HG02943 (cell line): ENCODE measurements at regions not wholly inside any gene's neighbourhood (a gene's known extent, or its start where the extent isn't known, plus 50 kb on each side); places are given as distances from the start of the nearest gene placed in this dataset.

Source experiments
- ATAC-seq: cut with Tn5 transposase; IDR thresholded peaks from one replicate; pipeline ENCODE4 v1.9.1; 2021; ENCODE audit warnings: mild to moderate bottlenecking, low read depth, moderate library complexity; ENCODE audit not compliant: unreplicated experiment

GRCh38 chr1:228867108-228867950 lies 132.1 kb downstream of the RHOU start:
- no peak for ATAC-seq

GRCh38 chr1:228867951-228868730 lies 132.9 kb downstream of the RHOU start:
- no peak for ATAC-seq

GRCh38 chr1:228868731-228869024 lies 133.4 kb downstream of the RHOU start:
- ATAC-seq = no peak

GRCh38 chr1:228869312-228869824 lies 134.1 kb downstream of the RHOU start:
- no peak for ATAC-seq

GRCh38 chr1:228870041-228870713 lies 134.9 kb downstream of the RHOU start:
- ATAC-seq = no peak

GRCh38 chr1:228871314-228872061 lies 136.2 kb downstream of the RHOU start:
- no peak for ATAC-seq

GRCh38 chr1:228872080-228872479 lies 136.8 kb downstream of the RHOU start:
- ATAC-seq = no peak

GRCh38 chr1:228873709-228874108 lies 138.4 kb downstream of the RHOU start:
- ATAC-seq = no peak

- no peak for ATAC-seq
These were observed 140.5 kb downstream of the RHOU start for GRCh38 chr1:228875741-228876140.

GRCh38 chr1:228876187-228876586 lies 140.9 kb downstream of the RHOU start:
- no peak for ATAC-seq

GRCh38 chr1:228879164-228879563 lies 143.9 kb downstream of the RHOU start:
- no peak for ATAC-seq

GRCh38 chr1:228882041-228882770 lies 146.9 kb downstream of the RHOU start:
- ATAC-seq = no peak

GRCh38 chr1:228882771-228883450 lies 147.6 kb downstream of the RHOU start:
- ATAC-seq = no peak

- ATAC-seq = no peak
These were observed 148.3 kb downstream of the RHOU start for GRCh38 chr1:228883535-228883934.

GRCh38 chr1:228884196-228884595 lies 148.9 kb downstream of the RHOU start:
- ATAC-seq = no peak

- ATAC-seq = no peak
These were observed 149.6 kb downstream of the RHOU start for GRCh38 chr1:228884615-228885566.

- ATAC-seq = no peak
These were observed 150.6 kb downstream of the RHOU start for GRCh38 chr1:228885845-228886244.

- no peak for ATAC-seq
These were observed 151.8 kb downstream of the RHOU start for GRCh38 chr1:228887101-228887500.
